Adrenal gland (tissue), 9 donors: ENCODE measurements at regions not wholly inside any gene's neighbourhood (a gene's known extent, or its start where the extent isn't known, plus 50 kb on each side); places are given as distances from the start of the nearest gene placed in this dataset.

Source experiments
- DNase-seq, 7 donors: peaks; one replicate each; pipeline ENCODE4 v3.0.0-alpha.2; 2019 to 2020
- H3K27ac ChIP-seq, 5 donors: fragments of 200-600 bp; sonication (generic) in 4 of 5; 1 replicate in 3 of 5; 2 replicates in 2 of 5; pipeline versions ENCODE4 v1.5.1 to v1.8.0; 2016 to 2020; ENCODE audit warnings: mild to moderate bottlenecking in 1 of 5
- H3K27me3 ChIP-seq: fragments of 200-600 bp; 2 replicates; pipeline ENCODE4 v1.8.0; 2021
- H3K36me3 ChIP-seq, 2 donors: fragments of 200-600 bp; replicated peaks in 1 of 2; 1 replicate in 1 of 2; 2 replicates in 1 of 2; pipeline versions ENCODE4 v1.5.1 to v1.8.0; 2018 to 2022
- H3K4me1 ChIP-seq, 2 donors: fragments of 200-600 bp; replicated peaks in 1 of 2; 1 replicate in 1 of 2; 2 replicates in 1 of 2; pipeline versions ENCODE4 v1.5.1 to v1.8.0; 2018 to 2021
- H3K4me3 ChIP-seq, 4 donors: fragments of 200-600 bp; sonication (generic) in 3 of 4; one replicate each; pipeline ENCODE4 v1.5.1; 2016 to 2018
- H3K9me3 ChIP-seq, 3 donors: fragments of 200-600 bp; sonication (generic) in 1 of 3; replicated peaks in 1 of 3; 1 replicate in 2 of 3; 2 replicates in 1 of 3; pipeline versions ENCODE4 v1.5.1 to v1.8.0; 2016 to 2021
- CTCF ChIP-seq, 6 experiments: fragments of 450-650 bp in 4 of 6; fragments of 200-600 bp in 2 of 6; sonication (generic) in 1 of 6; IDR thresholded peaks; 1 replicate in 5 of 6; 2 replicates in 1 of 6; pipeline versions ENCODE4 v1.5.1 to v1.8.0; 2016 to 2021; ENCODE audit warnings: antibody characterized with exemption in 6 of 6, mild to moderate bottlenecking in 2 of 6, moderate library complexity in 1 of 6
- POLR2A ChIP-seq, 2 donors: fragments of 450-650 bp; IDR thresholded peaks; one replicate each; pipeline ENCODE4 v1.6.1; 2017; ENCODE audit warnings: antibody characterized with exemption in 2 of 2, mild to moderate bottlenecking in 2 of 2, moderate library complexity in 1 of 2
- WGBS, 4 donors: extraction: QIAGEN DNeasy Blood & Tissue Kit in 2 of 4; methylation state at CpG; one replicate each; pipeline versions ENCODE4 v1.1.5 to v1.1.7; 2013 to 2017; 5-methylcytosine and 5-hydroxymethylcytosine counted together
- intact Hi-C, 2 donors: fragments of 100-400 bp; cut with DNase I; formaldehyde crosslinking; loops; one replicate each; pipeline versions ENCODE4 v1.14.1 to v1.15.0; 2022 to 2023
- donor health status: healthy with polysubstance abuse.
- donor health status: Bipolar disorder and iron deficiency.
- donor health status: DM: yes; HTN: yes; CAD: no.
- donor health status: DM: no; HTN: no; CAD: no.
- donor health status: DM: no; HTN: no; CAD: no.

DNA sequence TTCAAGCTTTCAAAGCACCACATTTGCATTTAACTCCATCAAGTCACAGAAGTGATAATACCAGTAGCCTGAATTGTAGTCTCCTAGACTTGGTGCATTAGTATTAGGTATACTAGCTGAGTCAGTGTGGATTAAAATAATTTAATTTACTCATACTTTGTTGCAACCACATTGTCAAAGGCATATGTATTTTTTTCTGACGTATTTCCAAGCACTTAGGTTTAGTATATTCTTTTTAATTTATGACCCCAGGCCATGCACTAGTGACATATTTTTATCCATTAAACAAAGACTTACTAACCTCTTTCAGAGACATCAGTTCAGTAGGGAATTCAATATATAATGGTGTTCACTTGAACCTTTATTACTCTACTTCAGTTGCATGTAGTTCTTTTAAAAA, 1894.5 kb downstream of the NCAM2 start:
- Histone ChIP-seq H3K27me3 (no peaks in the 10 kb centered on the region), H3K27ac (no peak overlapping the region), H3K36me3 (no peaks in the 10 kb centered on the region), H3K4me1 (no peaks in the 10 kb centered on the region), H3K9me3 (no peaks in the 10 kb centered on the region), H3K4me3 (no peak overlapping the region)
- intact Hi-C loops: no loop called here
- no peak for DNase-seq
- no peak for TF ChIP-seq POLR2A (IDR thresholded peaks at IDR 0.05)
- no peak for TF ChIP-seq CTCF (IDR thresholded peaks at IDR 0.05)
- WGBS, 4 donors: 58 to 83% (median 73%) methylated on average over 1 of the region's 1 CpG

DNA sequence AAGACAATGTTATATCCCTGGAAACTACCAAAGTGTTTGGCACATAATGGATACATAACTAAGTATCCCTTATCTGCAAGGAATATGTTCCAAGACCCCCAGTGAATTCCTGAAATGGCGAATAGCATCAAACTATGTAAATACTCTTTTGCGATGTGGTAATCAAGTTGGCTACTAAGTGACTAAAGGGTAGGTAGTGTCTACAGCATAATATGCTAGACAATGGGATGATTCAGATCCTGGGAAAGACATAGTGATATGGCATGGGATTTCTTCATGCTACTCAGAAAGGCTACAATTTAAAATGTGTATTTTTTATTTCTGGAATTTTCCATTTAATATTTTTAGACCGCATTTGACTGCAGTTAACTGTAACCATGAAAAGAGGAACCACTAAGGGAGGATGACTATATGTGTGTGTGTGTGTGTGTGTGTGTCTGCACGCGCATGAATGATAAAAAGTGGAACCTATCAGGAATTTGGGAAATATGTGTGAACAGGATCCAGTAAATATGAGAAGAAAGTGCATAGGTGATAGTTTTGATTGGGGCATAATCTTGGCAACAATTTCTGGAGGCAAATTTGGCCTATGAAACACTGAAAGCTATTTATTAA, 1899.9 kb downstream of the NCAM2 start:
- H3K36me3 ChIP-seq: no peaks in the 10 kb centered on the region
- intact Hi-C loops: no loop called here
- 78 to 86% (median 81%) methylated on average over 5 of the region's 5 CpGs for WGBS, 4 donors
- H3K27ac ChIP-seq: no peak overlapping the region
- no peaks in the 10 kb centered on the region for H3K27me3 ChIP-seq
- H3K4me3 ChIP-seq: no peak overlapping the region
- DNase-seq: no peak
- no peaks in the 10 kb centered on the region for H3K4me1 ChIP-seq
- H3K9me3 ChIP-seq: no peaks in the 10 kb centered on the region
- no peak for TF ChIP-seq POLR2A (IDR thresholded peaks at IDR 0.05)
- TF ChIP-seq CTCF (IDR thresholded peaks at IDR 0.05): no peak

GRCh38 chr21:22900490-22900889, 1902.3 kb downstream of the NCAM2 start:
- no peaks in the 10 kb centered on the region for H3K27me3 ChIP-seq
- H3K4me1 ChIP-seq: no peaks in the 10 kb centered on the region
- WGBS, 4 donors: 3 to 9% (median 7%) methylated on average over 2 of the region's 2 CpGs
- no peaks in the 10 kb centered on the region for H3K9me3 ChIP-seq
- intact Hi-C loops: no loop called here
- DNase-seq: no peak
- TF ChIP-seq CTCF (IDR thresholded peaks at IDR 0.05) (no peak), POLR2A (IDR thresholded peaks at IDR 0.05) (no peak)
- H3K4me3 ChIP-seq: no peak overlapping the region
- H3K27ac ChIP-seq: no peak overlapping the region
- no peaks in the 10 kb centered on the region for H3K36me3 ChIP-seq

DNA sequence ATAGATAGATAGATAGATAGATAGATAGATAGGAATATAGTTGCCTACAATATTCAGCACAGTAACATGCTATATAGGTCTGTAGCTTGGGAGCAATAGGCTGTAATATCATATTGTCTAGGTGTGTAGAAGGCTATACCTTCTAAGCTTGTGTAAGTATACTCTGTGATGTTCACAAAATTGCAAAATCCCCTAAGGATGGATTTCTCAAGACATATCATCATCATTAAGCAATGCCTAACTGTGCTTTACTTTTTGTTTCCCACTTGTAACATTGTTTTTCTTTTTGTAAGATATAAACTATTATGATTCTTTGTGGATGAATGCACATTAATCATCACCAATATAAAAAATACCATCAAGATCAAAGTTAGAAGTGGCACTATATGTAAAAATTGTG, 1905.6 kb downstream of the NCAM2 start:
- no peak for DNase-seq
- no peaks in the 10 kb centered on the region for H3K9me3 ChIP-seq
- no peaks in the 10 kb centered on the region for H3K27me3 ChIP-seq
- H3K4me3 ChIP-seq: no peak overlapping the region
- no peaks in the 10 kb centered on the region for H3K4me1 ChIP-seq
- no peak for TF ChIP-seq POLR2A (IDR thresholded peaks at IDR 0.05)
- no peak for TF ChIP-seq CTCF (IDR thresholded peaks at IDR 0.05)
- intact Hi-C loops: no loop called here
- H3K36me3 ChIP-seq: no peaks in the 10 kb centered on the region
- no peak overlapping the region for H3K27ac ChIP-seq
